ENCODE measurements at regions not wholly inside any gene's neighbourhood (a gene's known extent, or its start where the extent isn't known, plus 50 kb on each side); places are given as distances from the start of the nearest gene placed in this dataset.

DNA sequence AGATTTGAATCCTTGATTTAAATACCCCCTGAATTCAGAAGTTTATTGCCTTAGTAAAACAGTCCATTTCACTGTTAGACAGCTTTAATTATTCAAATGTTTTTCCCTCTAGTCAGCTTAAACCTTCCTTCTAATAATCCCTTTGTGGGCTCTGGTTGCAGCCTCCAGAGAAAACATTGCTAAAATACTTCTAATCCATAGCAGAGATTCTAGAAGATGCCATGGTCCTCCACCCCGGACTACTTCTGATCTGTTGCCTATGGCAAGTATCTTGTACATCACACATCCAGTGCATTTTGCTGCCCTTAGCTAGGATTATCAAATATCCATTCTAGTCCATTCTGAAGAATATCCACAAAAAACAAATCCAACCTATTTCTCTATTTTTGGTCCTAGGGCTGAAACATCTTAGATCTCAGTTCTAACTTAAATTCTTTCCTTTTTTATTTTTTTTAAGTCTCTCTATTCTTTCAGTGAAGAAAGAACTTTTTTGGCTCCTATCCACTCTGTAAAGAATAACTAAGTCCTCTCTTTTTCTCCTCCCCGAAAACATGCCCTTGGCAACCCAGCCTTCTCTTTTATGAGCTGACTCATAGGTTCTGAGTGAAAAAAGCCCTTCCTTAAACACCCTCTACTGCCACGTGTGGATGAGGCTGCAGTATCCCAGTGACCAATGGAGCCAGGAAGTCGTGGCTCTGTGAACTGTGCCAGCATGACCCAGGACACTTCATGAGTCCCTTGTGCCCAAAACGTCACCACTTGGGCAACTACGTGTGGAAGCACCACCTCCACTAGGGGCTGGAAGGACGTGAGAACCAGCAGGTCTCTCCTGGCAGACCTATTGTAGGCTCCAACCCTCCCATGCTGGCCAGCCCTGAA lies 349.8 kb downstream of the TNS1 start:
- DNase-seq, result no peak

DNA sequence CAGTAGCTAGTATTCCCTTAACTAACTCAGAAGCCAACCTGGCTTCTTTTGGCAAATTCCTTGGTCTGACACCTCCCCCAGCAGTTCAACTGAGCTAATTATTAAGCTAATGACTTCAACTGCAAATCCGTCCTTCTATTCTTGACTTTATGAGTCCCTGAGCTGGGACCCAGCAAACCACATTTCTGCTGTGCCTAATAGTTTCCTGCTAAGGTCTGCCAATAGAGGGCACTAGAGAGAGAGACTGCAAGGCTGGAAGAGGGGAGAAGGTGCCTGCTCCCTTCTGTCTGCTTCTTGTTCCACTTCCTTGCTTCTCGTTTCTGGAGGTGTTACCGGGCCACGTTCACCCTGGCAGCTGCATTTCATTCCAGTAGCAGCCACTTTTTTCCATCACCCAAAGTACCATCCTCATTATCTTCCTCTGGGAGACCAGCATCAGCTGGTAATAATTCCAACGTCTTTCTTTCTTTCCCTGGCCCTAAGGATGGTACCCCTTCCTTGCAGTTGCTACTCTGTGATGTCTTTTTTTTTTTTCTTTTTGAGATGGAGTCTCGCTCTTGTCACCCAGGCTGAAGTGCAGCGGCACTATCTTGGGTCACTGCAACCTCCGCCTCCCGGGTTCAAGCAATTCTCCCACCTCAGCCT lies 352.0 kb downstream of the TNS1 start:
- DNase-seq, result peak; percentile 81

DNA sequence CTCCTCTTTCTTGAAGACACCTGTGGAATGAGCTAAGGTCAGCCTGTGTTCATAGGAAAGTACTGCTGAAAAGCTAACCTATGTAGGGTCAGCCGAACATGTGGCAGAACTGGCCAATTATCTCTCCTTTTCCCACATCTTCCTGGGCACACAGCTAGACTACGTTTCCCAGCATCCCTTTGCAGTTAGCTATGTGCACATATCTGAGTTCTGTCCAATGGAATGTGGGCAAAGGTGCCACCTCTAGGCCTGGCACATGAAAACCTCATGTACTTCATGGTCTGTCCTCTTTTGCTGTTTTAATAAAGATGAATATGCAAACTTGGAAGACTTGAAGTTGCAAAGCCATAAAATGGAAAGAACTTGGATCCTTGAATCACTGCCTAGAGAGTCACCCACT lies 352.6 kb downstream of the TNS1 start:
- DNase-seq, result peak; percentile 4

DNA sequence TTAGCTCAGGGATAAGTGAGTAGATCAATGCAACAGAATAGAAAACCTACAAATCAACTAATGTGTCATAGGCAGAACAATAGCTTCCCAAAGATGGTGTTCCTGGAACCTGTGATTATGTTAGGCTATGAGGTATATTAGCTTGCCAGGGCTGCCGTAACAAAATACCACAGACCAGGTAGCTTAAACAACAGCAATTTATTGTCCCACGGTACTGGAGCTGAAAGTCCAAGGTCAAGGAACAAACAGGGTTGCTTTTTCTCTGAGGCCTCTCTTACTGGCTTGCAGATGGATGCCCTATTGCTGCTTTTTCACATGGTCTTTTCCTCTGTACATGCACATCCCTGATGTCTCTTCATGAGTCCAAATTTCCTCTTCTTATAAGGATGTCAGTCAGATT lies 354.9 kb downstream of the TNS1 start:
- no peak for DNase-seq

DNA sequence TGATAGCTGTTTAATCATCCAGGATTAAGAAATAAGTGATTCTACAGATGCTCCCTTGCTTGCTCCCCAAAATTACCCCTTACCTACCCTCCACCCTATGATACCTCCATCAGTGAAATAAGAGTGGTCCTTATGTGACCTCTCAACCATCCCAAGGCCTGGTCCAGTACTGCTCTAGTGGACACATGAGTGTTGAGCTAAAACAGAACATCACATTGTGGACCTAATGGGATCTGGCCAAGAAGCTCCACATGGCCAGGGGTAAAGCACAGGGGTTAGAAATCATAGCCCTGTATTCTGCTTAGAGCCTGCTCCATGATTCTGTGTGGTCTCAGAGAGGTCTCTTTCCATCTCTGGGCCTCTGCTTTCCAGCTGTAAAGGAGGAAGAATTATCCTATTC lies 355.6 kb downstream of the TNS1 start:
- no peak for DNase-seq

DNA sequence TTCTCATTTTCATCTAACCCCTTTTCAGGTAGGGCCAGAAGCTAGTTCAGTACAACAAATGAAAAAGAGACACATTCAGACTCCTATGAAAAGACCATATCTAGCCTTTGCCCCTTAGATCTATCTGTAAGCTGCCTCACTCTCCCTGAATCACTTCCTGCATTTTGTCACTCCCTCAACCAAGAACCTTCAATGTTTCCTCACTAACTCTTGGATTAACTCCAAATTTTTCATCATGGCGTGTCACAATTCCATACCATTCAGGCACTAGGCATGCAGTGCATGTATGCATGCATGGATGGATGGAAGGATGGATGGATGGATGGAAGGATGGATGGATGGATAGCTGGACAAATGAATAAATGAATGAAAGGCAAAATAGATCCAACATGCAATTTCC lies 356.9 kb downstream of the TNS1 start:
- DNase-seq, result no peak

DNA sequence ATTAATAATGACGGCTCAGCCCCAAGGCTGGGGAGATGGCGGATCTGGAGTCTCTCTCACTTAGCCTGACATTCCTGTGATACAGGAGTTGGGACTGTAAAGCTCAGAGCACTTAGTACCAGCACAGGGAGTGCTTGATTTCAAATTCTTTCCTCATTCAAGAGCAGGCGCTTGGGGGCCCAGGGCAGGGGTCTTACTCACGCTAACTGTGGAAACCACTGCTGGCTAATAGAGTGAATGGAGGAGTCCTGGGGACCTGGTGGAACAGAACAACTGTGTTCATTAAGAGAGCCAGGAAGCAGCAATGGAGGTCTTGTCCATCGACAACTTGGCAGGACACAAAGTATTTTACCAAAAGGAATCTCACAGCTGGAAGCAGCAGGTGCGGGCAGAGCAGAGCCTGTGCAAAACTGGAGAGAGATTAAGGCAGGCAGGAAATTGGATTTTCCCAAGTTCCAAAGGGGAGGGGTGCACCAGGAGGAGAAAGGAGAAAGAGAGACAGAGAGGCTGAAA lies 358.9 kb downstream of the TNS1 start:
- no peak for DNase-seq

DNA sequence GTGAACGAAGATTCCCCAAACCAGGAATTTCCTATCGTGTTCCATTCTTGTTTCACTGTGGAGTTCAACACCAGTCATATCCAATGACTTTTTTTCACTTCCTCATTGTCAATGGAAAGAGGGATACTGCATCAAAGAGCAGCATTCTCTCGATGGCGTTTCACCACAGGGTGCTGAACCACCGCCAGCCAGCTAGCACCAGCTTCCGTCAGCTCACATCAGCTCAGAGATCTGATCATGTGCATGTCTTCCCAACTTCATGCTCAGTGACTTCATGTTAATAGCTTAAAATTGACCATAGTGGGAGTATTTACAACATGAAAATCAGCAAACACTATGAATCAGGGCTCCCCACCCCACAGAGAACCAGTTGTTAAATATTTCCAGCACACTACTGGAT lies 359.9 kb downstream of the TNS1 start:
- no peak for DNase-seq

DNA sequence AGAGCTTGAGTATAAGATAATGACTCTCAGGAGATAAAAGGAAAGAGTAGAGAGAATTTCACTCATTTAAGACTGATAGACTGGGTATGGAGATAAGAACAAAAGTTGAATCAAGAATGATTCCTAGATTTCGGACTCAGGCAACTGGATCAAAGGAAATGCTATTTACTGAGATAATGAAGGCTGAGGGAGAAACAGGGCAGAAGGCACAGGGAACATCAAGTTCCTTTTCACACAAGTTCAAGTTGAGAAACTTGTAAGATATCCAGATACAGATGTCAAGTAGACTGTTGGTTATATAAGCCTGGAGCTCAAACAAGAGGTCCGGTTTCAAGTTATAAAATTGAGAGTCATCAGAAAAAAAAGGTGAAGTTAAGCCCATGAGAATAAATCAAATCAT lies 360.8 kb downstream of the TNS1 start:
- DNase-seq, result no peak

DNA sequence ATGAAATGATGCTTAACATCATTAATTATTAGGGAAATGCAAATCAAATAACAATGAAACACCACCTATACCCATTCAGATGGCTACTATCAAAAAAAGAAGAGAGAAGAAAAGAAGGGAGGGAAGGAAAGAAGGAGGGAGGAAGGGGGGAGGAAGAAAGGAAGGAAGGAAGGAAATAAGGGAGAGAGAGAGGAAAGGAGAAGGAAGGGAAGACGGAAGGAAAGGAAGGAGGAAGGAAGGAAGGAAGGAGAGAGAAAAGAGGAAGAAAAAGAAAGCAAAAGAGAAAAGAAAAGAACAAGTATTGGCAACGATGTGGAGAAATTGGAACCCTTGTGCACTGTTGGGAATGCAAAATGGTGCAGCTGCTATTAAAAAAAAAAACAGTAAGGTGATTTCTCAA lies 363.3 kb downstream of the TNS1 start:
- DNase-seq, result no peak

DNA sequence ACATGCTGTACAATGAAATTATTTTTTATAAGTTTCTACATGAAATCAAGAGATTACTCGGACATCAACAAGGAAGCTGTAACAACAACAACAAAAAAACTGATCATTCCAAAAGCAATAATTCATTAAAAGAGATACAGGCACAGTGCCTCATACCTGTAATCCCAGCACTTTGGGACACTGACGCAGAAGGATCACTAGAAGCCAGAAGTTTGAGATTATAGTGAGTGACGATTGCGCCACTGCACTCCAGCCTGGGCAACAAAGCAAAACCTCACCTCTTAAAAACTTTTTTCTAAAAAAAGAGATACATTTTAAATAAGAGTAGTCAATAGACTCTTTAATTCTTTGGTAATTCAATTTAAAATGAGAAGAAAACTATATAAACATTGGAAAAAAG lies 364.3 kb downstream of the TNS1 start:
- no peak for DNase-seq

DNA sequence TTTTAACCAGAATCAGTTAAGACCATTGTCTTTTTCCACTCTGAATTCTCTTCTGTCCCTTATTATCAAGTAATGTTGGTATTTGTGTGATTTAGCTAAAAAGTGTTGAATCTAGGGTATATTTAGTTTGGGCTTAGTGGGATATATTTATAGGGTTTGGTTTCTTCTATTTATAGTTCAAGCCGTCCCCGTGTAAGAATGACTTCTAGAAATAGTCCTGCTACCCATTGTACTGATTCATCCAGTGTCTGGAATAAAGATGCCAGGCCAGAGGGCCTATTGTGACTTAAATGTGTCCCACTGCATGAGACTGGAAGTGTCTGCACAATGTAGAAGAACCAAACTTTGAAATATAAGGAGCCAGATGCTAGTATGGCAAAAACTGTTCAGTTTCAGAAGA lies 364.8 kb downstream of the TNS1 start:
- no peak for DNase-seq

DNA sequence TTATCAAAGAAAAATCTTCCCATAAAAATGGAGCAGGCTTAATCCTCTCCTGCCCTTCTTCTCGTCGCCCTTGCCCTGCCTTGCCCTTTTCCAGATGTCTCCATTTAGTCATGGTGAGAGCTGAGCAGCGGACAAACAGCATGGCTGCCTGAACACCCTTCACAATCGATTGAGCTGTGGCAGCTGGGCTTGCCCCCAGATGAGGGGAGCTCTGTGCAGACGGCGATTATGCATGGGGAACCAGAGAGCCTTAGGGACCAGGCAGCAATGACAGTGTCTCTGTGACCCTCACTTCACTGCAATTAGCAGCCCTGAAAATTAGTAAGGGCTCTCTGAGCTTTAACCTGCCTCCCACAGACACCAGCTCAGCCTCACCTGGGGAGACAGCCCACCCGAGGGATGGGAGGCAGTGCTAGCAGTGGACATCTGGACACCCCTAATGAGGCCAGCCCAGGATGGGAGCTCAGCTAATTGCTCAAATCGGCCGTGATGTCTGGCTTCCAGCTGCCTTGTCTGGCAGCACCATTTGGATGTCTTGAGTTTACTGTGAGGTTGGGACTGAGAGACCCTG lies 365.7 kb downstream of the TNS1 start:
- DNase-seq, result no peak

DNA sequence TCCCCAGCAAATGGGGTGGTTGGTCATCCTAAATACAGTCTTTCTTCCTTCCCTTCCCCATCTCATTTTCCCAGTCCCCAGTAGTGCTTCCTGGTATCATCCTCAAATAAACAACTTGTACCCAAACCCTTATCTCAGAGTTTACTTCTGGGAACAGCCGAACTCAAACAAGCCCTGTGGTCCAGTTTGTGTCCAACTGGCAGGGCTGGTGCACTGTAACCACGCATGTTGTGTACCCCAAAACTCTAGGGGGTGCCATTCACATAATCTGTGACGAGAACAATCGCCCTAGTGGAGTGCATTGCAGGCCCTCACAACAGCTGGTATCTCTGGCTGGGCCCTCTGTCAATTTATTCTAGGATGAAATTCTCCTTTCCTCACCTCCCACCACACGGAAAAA lies 366.2 kb downstream of the TNS1 start:
- DNase-seq, result peak; percentile 2

DNA sequence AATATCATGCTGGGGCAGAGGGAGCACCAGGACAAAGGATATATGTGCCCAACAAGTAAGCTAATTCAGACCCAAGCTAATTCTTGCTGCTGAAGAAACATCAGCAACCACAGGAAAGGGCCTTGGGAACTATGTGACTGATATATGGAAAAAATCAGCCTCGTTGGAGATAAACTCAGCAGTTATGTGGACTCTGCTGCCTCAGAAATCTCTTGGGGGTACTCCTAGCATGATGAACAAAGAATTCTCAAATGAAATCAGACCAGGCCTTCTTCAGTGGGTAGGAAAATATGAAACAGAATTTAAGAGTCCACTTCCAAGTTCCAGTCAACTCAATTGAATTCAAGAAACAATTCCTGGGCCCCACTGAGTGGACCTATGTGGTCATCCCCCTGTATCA lies 367.9 kb downstream of the TNS1 start:
- DNase-seq, result no peak

DNA sequence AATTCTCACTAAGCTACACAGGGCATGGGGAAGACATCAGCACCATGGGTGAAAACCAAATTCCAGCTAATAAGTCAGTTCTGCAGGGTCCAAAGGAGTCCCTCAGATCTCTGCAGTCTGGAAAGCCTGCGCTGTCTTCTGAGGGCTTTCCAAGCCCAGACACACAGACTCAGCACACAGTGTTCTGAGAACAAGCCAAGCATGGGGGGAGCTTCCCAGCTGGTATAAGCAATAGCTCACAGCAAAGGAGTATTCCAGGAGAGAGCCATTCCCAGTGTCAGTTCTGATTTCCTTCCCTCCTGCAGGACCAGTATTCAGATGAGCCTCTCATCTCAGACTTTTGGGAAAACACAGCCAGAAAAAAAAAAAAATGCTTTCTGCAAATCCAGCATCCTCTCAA lies 370.8 kb downstream of the TNS1 start:
- no peak for DNase-seq

DNA sequence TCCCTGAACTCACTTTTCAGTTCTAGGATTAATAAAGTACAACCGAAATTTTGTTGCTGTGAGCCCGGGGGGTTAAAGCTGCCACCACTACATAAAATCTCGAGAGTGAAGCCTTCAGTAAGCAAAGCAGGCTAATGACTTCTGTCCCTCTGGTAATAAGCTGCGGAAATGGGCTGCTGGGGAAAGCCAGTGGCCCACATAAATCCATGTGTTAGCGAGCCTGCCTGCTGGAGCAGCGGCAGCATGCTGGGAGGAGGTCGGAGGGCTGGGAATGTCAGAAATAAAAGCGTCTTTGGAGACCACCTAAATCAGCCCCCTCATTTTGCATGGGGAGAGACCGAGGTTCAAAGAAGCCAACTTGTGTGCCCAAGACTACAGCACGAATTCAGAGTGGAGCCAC lies 371.7 kb downstream of the TNS1 start:
- DNase-seq, result no peak

DNA sequence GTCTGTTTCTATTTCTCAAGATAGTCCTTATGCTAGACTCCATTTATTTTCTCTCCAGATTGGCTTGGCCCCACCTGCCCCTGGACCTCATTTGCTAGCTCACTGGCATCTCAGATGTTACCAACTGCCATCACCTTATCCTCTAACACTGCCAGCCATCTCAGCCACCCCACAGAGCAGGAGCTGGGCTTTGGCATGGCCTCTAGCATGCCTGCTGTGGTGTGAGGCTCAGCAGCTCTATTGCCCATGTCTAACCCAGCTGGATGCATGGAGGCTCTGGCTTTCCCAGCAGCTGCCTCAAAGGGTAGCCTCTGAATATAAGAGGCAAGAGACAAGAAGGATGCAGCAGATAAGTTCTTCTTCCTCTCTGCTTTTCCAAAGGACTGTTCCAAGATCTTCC lies 373.4 kb downstream of the TNS1 start:
- DNase-seq, result no peak

DNA sequence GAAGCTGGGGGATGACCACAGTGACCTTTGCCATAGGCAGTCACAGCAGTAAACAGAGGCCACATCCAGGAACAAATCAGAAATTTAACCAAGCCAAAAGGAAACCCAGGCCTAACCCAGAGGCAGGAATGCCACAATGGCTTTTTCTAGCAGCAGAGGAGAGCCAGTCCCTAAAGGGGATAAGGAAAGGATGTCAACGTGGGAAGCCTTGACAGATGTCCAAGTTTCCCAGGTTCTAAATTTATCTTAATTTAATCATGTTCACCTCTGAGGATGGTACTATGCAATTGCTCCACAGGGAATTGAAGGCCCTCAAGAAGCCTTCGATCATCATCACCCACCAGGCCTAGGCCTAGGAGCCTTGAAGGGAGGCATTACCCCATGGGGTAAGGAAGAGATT lies 374.7 kb downstream of the TNS1 start:
- DNase-seq, result no peak

DNA sequence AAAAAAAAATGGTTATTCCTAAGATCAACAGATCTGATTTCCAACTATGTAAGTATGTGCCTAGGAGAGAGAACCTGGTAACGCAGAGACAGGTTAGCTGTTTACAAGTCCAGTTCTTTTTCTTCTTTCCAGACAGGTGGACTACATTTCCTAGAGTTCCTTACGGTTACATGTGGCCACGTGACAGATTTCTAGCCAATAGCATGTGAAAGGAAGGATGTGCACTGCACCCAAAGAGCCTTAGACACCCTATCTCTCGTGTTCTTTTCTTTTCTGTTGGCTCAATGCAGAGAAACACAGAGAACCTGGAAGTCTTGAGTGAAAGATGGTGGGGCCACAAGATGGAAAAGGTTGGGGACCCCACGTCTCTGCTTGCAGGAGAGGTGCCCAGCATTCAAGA lies 375.9 kb downstream of the TNS1 start:
- no peak for DNase-seq

DNA sequence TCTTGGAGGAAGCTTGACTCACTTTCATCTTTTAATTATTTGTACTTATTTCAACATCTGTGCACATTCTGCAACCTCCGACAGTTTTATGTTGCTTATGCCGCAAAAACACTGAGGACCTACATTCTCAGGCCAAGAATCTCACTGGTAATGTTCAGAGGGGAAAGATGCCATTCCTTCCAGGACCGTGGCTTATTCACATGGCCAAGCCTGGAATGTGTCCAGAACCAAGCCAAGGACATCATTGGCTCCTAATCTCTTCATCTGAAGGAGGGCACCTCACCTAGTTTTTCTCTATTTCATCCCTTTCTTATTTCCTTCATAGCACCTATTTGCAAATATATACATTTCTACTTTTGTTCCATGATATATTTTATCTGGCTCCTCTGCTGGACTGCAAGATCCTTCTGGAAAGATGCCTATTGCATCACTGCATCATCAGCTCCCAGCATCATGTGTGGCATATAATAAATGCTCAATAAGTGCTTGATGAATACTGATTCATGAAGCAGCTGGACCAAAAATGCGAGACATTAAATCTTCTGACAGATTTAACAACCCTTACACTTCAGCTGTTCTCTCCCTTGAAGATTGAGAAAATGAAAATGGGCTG lies 377.1 kb downstream of the TNS1 start:
- no peak for DNase-seq

DNA sequence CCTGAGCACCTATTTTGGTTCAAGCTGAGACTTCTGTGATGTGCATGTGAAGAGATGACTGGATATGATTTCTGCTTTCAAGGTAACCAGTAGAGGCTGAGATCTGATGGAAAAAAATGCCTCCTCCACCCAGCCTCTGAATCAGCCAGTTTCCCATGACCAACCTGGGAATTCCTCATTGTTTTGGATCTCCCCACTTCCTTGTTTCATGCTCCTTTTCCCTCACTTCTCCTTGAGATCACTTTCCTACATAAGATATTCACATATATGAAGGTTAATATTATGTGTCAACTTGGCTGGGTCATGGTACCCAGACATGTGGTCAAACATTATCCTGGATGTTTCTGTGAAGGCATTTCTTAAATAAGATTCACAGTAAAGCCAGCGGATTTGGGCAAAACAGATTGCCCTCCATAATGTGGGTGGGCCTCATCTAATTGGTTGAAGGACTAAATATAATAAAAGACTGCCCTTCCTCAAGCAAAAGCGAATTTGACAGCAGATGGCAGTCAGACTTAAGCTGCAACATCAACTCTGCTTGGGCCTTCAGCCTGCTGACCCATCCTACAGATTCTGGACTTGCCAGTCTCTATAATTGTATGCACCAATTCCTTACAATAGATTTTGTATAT lies 379.4 kb downstream of the TNS1 start:
- DNase-seq, result no peak

All from hematopoietic multipotent progenitor cell treated with erythropoietin and hydrocortisone succinate and interleukin-3 and kit ligand, for 4 days (in vitro differentiated cells).